Ascending aorta (tissue), 2 donors: ENCODE measurements at regions not wholly inside any gene's neighbourhood (a gene's known extent, or its start where the extent isn't known, plus 50 kb on each side); places are given as distances from the start of the nearest gene placed in this dataset.

Experiments used
- DNase-seq, 2 donors: peaks; one replicate each; pipeline ENCODE4 v3.0.0-alpha.2; 2019; ENCODE audit warnings: low spot score in 2 of 2
- H3K27ac ChIP-seq, 2 donors: fragments of 200-600 bp; sonication (generic); one replicate each; pipeline ENCODE4 v1.5.1; 2016 to 2017; ENCODE audit warnings: mild to moderate bottlenecking in 1 of 2
- H3K27me3 ChIP-seq: fragments of 200-600 bp; sonication (generic); one replicate; pipeline ENCODE4 v1.5.1; 2017
- H3K36me3 ChIP-seq, 2 donors: fragments of 200-600 bp; sonication (generic); one replicate each; pipeline ENCODE4 v1.5.1; 2016
- H3K4me1 ChIP-seq, 2 donors: fragments of 200-600 bp; sonication (generic); one replicate each; pipeline ENCODE4 v1.5.1; 2016 to 2017; ENCODE audit warnings: mild to moderate bottlenecking in 1 of 2
- H3K4me3 ChIP-seq, 2 donors: fragments of 200-600 bp; sonication (generic); one replicate each; pipeline ENCODE4 v1.5.1; 2016 to 2017; ENCODE audit warnings: mild to moderate bottlenecking in 1 of 2
- H3K9me3 ChIP-seq, 2 donors: fragments of 200-600 bp; sonication (generic); one replicate each; pipeline ENCODE4 v1.5.1; 2016
- intact Hi-C: fragments of 100-400 bp; cut with DNase I; formaldehyde crosslinking; loops from one replicate; pipeline ENCODE4 v1.15.1; 2023
- TF ChIP-seq, protein P1 (sequence below), 3 experiments: fragments of 200-600 bp in 2 of 3; fragments of 450-650 bp in 1 of 3; sonication (generic) in 2 of 3; IDR thresholded peaks; one replicate each; pipeline ENCODE4 v1.5.1; 2016 to 2019; ENCODE audit warnings: antibody characterized with exemption in 3 of 3, mild to moderate bottlenecking in 1 of 3, moderate library complexity in 1 of 3

DNA sequence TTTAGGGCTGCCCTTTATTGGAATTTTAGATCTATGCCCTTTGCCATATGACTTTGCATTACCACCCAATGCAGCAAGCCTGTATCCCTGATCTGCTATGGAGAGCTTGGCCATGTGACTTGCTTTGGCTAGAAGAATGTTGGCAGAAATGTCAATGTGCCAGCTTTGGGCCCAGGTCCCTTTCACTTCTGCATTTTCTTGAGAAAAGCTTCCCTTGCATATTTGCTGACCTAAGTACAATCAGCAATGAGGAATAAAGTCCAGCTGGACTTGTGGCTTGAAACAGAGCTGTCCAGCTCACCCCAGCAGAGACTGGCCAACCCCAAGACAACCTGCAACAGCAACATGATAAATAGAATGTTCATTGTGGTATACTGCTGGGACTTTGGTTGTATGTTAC is 135.9 kb downstream of the PAH start:
- TF ChIP-seq, protein P1, sequence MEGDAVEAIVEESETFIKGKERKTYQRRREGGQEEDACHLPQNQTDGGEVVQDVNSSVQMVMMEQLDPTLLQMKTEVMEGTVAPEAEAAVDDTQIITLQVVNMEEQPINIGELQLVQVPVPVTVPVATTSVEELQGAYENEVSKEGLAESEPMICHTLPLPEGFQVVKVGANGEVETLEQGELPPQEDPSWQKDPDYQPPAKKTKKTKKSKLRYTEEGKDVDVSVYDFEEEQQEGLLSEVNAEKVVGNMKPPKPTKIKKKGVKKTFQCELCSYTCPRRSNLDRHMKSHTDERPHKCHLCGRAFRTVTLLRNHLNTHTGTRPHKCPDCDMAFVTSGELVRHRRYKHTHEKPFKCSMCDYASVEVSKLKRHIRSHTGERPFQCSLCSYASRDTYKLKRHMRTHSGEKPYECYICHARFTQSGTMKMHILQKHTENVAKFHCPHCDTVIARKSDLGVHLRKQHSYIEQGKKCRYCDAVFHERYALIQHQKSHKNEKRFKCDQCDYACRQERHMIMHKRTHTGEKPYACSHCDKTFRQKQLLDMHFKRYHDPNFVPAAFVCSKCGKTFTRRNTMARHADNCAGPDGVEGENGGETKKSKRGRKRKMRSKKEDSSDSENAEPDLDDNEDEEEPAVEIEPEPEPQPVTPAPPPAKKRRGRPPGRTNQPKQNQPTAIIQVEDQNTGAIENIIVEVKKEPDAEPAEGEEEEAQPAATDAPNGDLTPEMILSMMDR (IDR thresholded peaks at IDR 0.05) = no peak
- Histone ChIP-seq H3K9me3 (no peaks in the 10 kb centered on the region), H3K27me3 (no peaks in the 10 kb centered on the region), H3K36me3 (no peaks in the 10 kb centered on the region), H3K4me1 (no peaks in the 10 kb centered on the region), H3K27ac (no peak overlapping the region), H3K4me3 (no peak overlapping the region)
- no peak for DNase-seq
- intact Hi-C loops = no loop called here

DNA sequence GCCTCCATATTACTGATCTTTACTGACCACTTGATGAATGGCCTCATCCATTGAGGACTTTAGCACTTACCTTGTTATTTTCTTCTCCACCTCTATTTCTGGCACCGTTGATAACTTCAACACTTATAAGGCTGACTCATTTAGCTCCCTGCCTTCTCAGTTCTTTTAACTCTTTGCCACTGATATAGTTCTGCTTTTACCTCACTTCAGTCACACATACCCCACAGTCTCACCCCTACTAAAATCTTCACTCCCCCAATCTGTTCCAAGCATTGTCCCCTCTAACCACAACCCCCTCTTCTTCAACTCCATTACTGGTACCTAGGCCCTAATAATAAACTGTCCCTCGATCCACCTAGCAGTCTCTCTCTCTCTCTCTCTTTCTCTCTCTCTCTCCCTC is 141.0 kb downstream of the PAH start:
- H3K4me1 ChIP-seq = no peaks in the 10 kb centered on the region
- intact Hi-C loops = no loop called here

DNA sequence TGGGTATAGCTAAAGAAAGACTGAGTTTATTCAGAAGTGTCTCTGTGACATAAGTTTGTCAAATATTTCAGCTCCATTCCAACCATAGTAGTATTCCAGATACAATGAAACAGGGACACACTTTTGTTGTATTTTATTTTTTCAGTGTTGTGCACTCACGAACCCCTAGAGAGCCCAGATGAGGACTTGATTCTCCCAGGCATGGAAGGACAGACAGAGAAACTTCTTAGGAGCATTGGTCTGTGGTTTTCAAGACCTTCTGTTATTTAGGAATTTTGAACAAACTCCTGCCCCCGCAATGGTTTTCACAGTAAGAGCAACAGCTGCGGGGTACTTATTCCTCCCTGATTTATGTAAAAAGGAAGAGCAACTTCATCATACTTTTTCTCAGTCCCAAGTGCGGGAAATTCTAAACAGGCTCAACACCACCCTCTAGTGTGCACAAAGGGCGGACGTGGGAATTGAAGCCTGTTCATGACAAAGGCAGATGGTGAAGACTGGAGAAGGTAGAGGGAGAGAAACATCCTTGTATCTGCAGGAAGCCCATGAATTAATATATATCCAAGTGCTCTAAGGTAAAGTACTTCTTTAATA is 147.6 kb downstream of the PAH start:
- peak in 1 of 2 donors; percentile 67 for DNase-seq
- TF ChIP-seq, protein P1 (IDR thresholded peaks at IDR 0.05) = peak in 2 of 3 experiments; percentile 26 to 49
- no peak overlapping the region for H3K27ac ChIP-seq

More for the DNA sequence above, 141.0 kb downstream of the PAH start:
- no peak for DNase-seq
- H3K27ac ChIP-seq = no peak overlapping the region
- H3K9me3 ChIP-seq = no peaks in the 10 kb centered on the region
- TF ChIP-seq, protein P1 (IDR thresholded peaks at IDR 0.05) = no peak
- H3K27me3 ChIP-seq = no peaks in the 10 kb centered on the region
- no peak overlapping the region for H3K4me3 ChIP-seq
- H3K36me3 ChIP-seq = no peaks in the 10 kb centered on the region

DNA sequence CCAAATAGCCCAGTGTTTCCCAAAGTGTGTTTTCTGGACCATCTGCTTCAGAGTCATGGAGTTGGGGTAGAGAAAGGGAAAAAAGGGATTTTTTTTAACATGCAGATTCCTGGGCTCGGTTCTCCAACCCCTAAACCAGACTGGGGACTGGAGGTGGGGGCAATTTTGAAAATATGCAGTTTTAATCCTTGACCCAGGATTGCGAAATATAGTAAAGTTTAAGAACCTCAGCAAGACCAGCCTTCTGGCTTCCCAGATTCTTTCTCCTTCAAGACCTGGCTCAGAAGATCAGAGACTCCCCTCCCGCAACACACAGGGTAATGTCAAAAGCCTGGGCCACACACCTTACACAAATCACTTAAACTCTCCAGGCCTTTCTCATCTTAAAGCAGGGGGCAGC is 150.1 kb downstream of the PAH start:
- Histone ChIP-seq H3K4me1 (no peaks in the 10 kb centered on the region), H3K36me3 (no peaks in the 10 kb centered on the region), H3K4me3 (no peak overlapping the region), H3K27ac (no peak overlapping the region), H3K9me3 (no peaks in the 10 kb centered on the region), H3K27me3 (no peaks in the 10 kb centered on the region)
- intact Hi-C loops = loop anchor here (10.0 kb wide), 1 partner anchor 672 kb away; no protein-coding TSS in a partner anchor
- TF ChIP-seq, protein P1 (IDR thresholded peaks at IDR 0.05) = no peak
- no peak for DNase-seq

More for the DNA sequence above, 147.6 kb downstream of the PAH start:
- no peaks in the 10 kb centered on the region for H3K36me3 ChIP-seq
- no peaks in the 10 kb centered on the region for H3K4me1 ChIP-seq
- H3K27me3 ChIP-seq = no peaks in the 10 kb centered on the region
- intact Hi-C loops = loop anchor here (10.0 kb wide), 1 partner anchor 675 kb away; no protein-coding TSS in a partner anchor
- H3K4me3 ChIP-seq = no peak overlapping the region
- no peaks in the 10 kb centered on the region for H3K9me3 ChIP-seq

DNA sequence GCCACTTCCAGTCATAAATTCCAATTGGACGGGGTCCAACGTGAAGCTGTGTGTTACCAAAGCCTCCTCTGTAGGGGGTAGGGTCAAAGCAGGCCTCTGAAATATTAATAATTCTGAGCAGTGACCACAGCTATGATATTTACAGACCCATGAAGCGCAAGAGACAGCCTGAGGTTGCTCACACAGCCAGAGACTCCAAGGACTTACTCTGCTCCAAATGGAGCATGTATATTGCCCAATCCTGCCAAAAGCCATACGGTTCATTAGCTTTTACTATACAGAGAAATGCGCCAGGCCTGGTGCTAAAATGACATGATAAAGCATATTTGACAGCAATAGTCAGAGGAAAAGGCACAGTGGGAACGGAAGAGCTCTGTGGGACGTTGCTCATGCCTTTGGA is 151.3 kb downstream of the PAH start:
- DNase-seq = no peak
- intact Hi-C loops = loop anchor here (10.0 kb wide), 1 partner anchor 671 kb away; no protein-coding TSS in a partner anchor
- Histone ChIP-seq H3K4me1 (no peaks in the 10 kb centered on the region), H3K9me3 (no peaks in the 10 kb centered on the region), H3K4me3 (no peak overlapping the region), H3K36me3 (no peaks in the 10 kb centered on the region), H3K27ac (no peak overlapping the region), H3K27me3 (no peaks in the 10 kb centered on the region)
- TF ChIP-seq, protein P1 (IDR thresholded peaks at IDR 0.05) = no peak
